ENCODE measurements at regions not wholly inside any gene's neighbourhood (a gene's known extent, or its start where the extent isn't known, plus 50 kb on each side); places are given as distances from the start of the nearest gene placed in this dataset.

DNA sequence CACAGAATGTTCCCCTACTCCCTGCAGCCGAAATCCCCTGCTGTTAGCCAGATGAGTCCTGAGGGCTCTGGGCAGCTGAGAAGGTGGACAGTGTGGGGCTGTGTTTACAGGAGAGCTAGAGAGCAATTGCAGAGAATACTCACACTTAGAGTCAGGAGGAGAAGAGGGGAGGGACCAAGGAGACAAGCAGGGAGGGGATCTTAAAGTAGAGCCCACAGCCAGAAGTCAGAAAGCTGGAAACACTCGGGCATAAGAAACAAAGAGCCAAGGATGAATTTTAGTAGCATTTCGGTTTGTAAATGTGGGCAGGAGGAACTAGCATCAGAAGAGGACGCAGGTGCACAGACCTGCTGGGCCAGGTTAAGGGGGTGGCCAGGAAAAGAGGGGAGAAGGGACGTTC, 1435.9 kb downstream of the BRD1 start:
- TF ChIP-seq, protein P1, sequence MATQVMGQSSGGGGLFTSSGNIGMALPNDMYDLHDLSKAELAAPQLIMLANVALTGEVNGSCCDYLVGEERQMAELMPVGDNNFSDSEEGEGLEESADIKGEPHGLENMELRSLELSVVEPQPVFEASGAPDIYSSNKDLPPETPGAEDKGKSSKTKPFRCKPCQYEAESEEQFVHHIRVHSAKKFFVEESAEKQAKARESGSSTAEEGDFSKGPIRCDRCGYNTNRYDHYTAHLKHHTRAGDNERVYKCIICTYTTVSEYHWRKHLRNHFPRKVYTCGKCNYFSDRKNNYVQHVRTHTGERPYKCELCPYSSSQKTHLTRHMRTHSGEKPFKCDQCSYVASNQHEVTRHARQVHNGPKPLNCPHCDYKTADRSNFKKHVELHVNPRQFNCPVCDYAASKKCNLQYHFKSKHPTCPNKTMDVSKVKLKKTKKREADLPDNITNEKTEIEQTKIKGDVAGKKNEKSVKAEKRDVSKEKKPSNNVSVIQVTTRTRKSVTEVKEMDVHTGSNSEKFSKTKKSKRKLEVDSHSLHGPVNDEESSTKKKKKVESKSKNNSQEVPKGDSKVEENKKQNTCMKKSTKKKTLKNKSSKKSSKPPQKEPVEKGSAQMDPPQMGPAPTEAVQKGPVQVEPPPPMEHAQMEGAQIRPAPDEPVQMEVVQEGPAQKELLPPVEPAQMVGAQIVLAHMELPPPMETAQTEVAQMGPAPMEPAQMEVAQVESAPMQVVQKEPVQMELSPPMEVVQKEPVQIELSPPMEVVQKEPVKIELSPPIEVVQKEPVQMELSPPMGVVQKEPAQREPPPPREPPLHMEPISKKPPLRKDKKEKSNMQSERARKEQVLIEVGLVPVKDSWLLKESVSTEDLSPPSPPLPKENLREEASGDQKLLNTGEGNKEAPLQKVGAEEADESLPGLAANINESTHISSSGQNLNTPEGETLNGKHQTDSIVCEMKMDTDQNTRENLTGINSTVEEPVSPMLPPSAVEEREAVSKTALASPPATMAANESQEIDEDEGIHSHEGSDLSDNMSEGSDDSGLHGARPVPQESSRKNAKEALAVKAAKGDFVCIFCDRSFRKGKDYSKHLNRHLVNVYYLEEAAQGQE (IDR thresholded peaks at IDR 0.05; ENCODE audit: unreplicated experiment): no peak
- TF ChIP-seq EZH2 (IDR thresholded peaks at IDR 0.05; ENCODE audit: low read depth, unreplicated experiment): no peak
- TF ChIP-seq, protein P2, sequence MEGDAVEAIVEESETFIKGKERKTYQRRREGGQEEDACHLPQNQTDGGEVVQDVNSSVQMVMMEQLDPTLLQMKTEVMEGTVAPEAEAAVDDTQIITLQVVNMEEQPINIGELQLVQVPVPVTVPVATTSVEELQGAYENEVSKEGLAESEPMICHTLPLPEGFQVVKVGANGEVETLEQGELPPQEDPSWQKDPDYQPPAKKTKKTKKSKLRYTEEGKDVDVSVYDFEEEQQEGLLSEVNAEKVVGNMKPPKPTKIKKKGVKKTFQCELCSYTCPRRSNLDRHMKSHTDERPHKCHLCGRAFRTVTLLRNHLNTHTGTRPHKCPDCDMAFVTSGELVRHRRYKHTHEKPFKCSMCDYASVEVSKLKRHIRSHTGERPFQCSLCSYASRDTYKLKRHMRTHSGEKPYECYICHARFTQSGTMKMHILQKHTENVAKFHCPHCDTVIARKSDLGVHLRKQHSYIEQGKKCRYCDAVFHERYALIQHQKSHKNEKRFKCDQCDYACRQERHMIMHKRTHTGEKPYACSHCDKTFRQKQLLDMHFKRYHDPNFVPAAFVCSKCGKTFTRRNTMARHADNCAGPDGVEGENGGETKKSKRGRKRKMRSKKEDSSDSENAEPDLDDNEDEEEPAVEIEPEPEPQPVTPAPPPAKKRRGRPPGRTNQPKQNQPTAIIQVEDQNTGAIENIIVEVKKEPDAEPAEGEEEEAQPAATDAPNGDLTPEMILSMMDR (conservative IDR thresholded peaks at IDR 0.05; ENCODE audit: low read depth in 2 of 2): no peak
- TF ChIP-seq CREB1 (CRISPR knock-in tag; IDR thresholded peaks at IDR 0.05; ENCODE audit: low read depth): no peak
- no peak for TF ChIP-seq STAT1 (IDR thresholded peaks at IDR 0.05; ENCODE audit: unreplicated experiment)
- TF ChIP-seq POLR2AphosphoS5 (IDR thresholded peaks at IDR 0.05; ENCODE audit: low read depth): no peak
- TF ChIP-seq EZH2phosphoT487 (IDR thresholded peaks at IDR 0.05; ENCODE audit: unreplicated experiment): no peak
- TF ChIP-seq ZNF114 (CRISPR knock-in tag; IDR thresholded peaks at IDR 0.05): no peak
- TF ChIP-seq, protein P3, sequence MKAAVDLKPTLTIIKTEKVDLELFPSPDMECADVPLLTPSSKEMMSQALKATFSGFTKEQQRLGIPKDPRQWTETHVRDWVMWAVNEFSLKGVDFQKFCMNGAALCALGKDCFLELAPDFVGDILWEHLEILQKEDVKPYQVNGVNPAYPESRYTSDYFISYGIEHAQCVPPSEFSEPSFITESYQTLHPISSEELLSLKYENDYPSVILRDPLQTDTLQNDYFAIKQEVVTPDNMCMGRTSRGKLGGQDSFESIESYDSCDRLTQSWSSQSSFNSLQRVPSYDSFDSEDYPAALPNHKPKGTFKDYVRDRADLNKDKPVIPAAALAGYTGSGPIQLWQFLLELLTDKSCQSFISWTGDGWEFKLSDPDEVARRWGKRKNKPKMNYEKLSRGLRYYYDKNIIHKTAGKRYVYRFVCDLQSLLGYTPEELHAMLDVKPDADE (IDR thresholded peaks at IDR 0.05): no peak

All from GM23338 (cell line).